CD1c-positive myeloid dendritic cell (primary cell): ENCODE measurements at regions not wholly inside any gene's neighbourhood (a gene's known extent, or its start where the extent isn't known, plus 50 kb on each side); places are given as distances from the start of the nearest gene placed in this dataset.
"Not testable (repeated sequence)": the region's sequence is repeated elsewhere in the genome, so short reads cannot be mapped to it uniquely, and the experiment has no call there.

ENCODE experiments used
- DNase-seq: peaks from one replicate; pipeline ENCODE4 v3.0.0-alpha.2; 2016; ENCODE audit errors: extremely low spot score

- DNase-seq = no peak
Observed at GRCh38 chr4:72876946-72877345, 192.6 kb downstream of the COX18 start.

GRCh38 chr4:72875545-72875944 lies 194.0 kb downstream of the COX18 start:
- DNase-seq = no peak

GRCh38 chr4:72875138-72875537 lies 194.4 kb downstream of the COX18 start:
- DNase-seq = no peak

GRCh38 chr4:72864898-72865297 lies 204.6 kb downstream of the COX18 start:
- DNase-seq = no peak

GRCh38 chr4:72864277-72864676 lies 205.2 kb downstream of the COX18 start:
- DNase-seq = not testable (repeated sequence)

GRCh38 chr4:72860766-72861165 lies 208.8 kb downstream of the COX18 start:
- DNase-seq = no peak

- DNase-seq = no peak
Observed at GRCh38 chr4:72858328-72858727, 211.2 kb downstream of the COX18 start.

- DNase-seq = no peak
Observed at GRCh38 chr4:72857787-72858186, 211.7 kb downstream of the COX18 start.

- DNase-seq = no peak
Observed at GRCh38 chr4:72857216-72857615, 212.3 kb downstream of the COX18 start.

GRCh38 chr4:72846280-72847111 lies 223.0 kb downstream of the COX18 start:
- DNase-seq = no peak

- DNase-seq = no peak
Observed at GRCh38 chr4:72843466-72843865, 226.1 kb downstream of the COX18 start.

- no peak for DNase-seq
Observed at GRCh38 chr4:72842323-72842722, 227.2 kb downstream of the COX18 start.

- not testable (repeated sequence) for DNase-seq
Observed at GRCh38 chr4:72840166-72840565, 229.3 kb downstream of the COX18 start.

GRCh38 chr4:72828864-72829263 lies 240.7 kb downstream of the COX18 start:
- DNase-seq = no peak

GRCh38 chr4:72827968-72828367 lies 241.5 kb downstream of the COX18 start:
- DNase-seq = no peak

- DNase-seq = no peak
Observed at GRCh38 chr4:72820107-72820506, 249.4 kb downstream of the COX18 start.

- no peak for DNase-seq
Observed at GRCh38 chr4:72817012-72817411, 248.0 kb upstream of the ADAMTS3 start.

- no peak for DNase-seq
Observed at GRCh38 chr4:72814241-72814640, 245.2 kb upstream of the ADAMTS3 start.

GRCh38 chr4:72809208-72809607 lies 240.2 kb upstream of the ADAMTS3 start:
- no peak for DNase-seq

- no peak for DNase-seq
Observed at GRCh38 chr4:72805284-72805683, 236.3 kb upstream of the ADAMTS3 start.

GRCh38 chr4:72797486-72797885 lies 228.5 kb upstream of the ADAMTS3 start:
- no peak for DNase-seq

- no peak for DNase-seq
Observed at GRCh38 chr4:72791054-72791453, 222.0 kb upstream of the ADAMTS3 start.

GRCh38 chr4:72786401-72786990 lies 217.5 kb upstream of the ADAMTS3 start:
- no peak for DNase-seq
